H1 (cell line): ENCODE measurements at regions not wholly inside any gene's neighbourhood (a gene's known extent, or its start where the extent isn't known, plus 50 kb on each side); places are given as distances from the start of the nearest gene placed in this dataset.

Experiments used
- SIRT6 ChIP-seq: IDR thresholded peaks from one replicate; pipeline ENCODE4 v1.7.1; 2012; ENCODE audit warnings: low read length, inconsistent platforms
- TF ChIP-seq, protein P1 (sequence below): IDR thresholded peaks from 2 replicates; pipeline ENCODE4 v1.6.1; 2012; ENCODE audit warnings: low read length, inconsistent platforms

DNA sequence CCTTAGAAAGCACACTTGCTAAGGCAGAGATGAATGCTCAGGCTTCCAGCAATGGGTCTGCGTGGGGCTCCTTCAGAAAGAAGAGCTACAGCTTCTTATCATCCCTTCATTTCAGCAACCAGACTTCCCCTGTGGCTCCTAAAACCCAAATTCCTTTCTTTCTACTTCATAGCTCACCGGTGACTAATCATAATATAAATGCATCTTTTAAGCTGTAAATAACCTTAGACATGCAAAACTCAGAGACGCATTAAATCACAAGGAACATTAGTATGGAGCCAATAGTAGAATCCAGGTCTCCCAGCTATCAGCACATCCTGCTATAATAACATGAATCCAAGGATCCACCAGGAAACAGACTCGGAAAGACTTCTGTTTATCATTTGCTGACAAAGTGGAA is 375.6 kb downstream of the COG6 start (continued):
- TF ChIP-seq, protein P1, sequence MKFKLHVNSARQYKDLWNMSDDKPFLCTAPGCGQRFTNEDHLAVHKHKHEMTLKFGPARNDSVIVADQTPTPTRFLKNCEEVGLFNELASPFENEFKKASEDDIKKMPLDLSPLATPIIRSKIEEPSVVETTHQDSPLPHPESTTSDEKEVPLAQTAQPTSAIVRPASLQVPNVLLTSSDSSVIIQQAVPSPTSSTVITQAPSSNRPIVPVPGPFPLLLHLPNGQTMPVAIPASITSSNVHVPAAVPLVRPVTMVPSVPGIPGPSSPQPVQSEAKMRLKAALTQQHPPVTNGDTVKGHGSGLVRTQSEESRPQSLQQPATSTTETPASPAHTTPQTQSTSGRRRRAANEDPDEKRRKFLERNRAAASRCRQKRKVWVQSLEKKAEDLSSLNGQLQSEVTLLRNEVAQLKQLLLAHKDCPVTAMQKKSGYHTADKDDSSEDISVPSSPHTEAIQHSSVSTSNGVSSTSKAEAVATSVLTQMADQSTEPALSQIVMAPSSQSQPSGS = no peak
- no peak for TF ChIP-seq SIRT6
